H1 (cell line): ENCODE measurements at regions not wholly inside any gene's neighbourhood (a gene's known extent, or its start where the extent isn't known, plus 50 kb on each side); places are given as distances from the start of the nearest gene placed in this dataset.

Experiments used
- CTCF ChIA-PET: fragments of 300-600 bp; sonication (Branson Sonifier 250); formaldehyde crosslinking; loops from one replicate; lab custom pipeline; 2021; ENCODE audit not compliant: partially characterized antibody; lab: Charles Lee
- POLR2A ChIA-PET: fragments of 300-600 bp; sonication (Branson Sonifier 250); formaldehyde crosslinking; loops from one replicate; lab custom pipeline; 2021; ENCODE audit warnings: inconsistent platforms; ENCODE audit not compliant: partially characterized antibody; lab: Charles Lee
- DNase-seq, 2 experiments: peaks; one replicate each; pipeline versions ENCODE4 v3.0.0 to v3.0.0-alpha.2; 2010 to 2022; ENCODE audit warnings: low spot score in 2 of 2, low read depth in 1 of 2, mixed read lengths in 1 of 2
- FAIRE-seq: peaks from 2 replicates; lab custom pipeline; 2011; peaks lifted over from hg19 to GRCh38; lab: Jason Lieb, UNC
- H2AFZ ChIP-seq: 2 replicates; pipeline ENCODE4 v1.8.1; 2012; ENCODE audit warnings: low read length, inconsistent platforms
- H2AK5ac ChIP-seq: 2 replicates; pipeline ENCODE4 v1.6.1; 2013; ENCODE audit warnings: low read depth, low read length
- H2BK120ac ChIP-seq: replicated peaks from 2 replicates; pipeline ENCODE3; 2013; ENCODE audit warnings: low read depth, low read length, inconsistent platforms
- H2BK12ac ChIP-seq: 2 replicates; pipeline ENCODE4 v1.6.1; 2013; ENCODE audit warnings: low read depth, low read length
- H2BK15ac ChIP-seq: 2 replicates; pipeline ENCODE4 v1.6.1; 2013; ENCODE audit warnings: low read length
- H2BK20ac ChIP-seq: 2 replicates; pipeline ENCODE4 v1.6.1; 2013; ENCODE audit warnings: low read length
- H2BK5ac ChIP-seq: 2 replicates; pipeline ENCODE4 v1.6.1; 2013; ENCODE audit warnings: low read depth, low read length
- H3K14ac ChIP-seq: 2 replicates; pipeline ENCODE4 v1.6.1; 2013; ENCODE audit warnings: inconsistent platforms; ENCODE audit not compliant: insufficient read length
- H3K18ac ChIP-seq: 2 replicates; pipeline ENCODE4 v1.6.1; 2013; ENCODE audit warnings: low read length; ENCODE audit errors: extremely low read depth
- H3K23ac ChIP-seq: 2 replicates; pipeline ENCODE4 v1.6.1; 2013; ENCODE audit warnings: inconsistent platforms; ENCODE audit not compliant: insufficient read length
- H3K23me2 ChIP-seq: 2 replicates; pipeline ENCODE4 v1.6.1; 2013; ENCODE audit warnings: low read depth, low read length
- H3K27ac ChIP-seq: 2 replicates; pipeline ENCODE4 v1.6.1; 2011; ENCODE audit warnings: low read depth, low read length, inconsistent platforms
- H3K27me3 ChIP-seq, 4 experiments: replicated peaks in 1 of 4; 1 replicate in 1 of 4; 2 replicates in 3 of 4; pipeline versions ENCODE4 v1.6.1 to v1.8.1; 2011 to 2013; ENCODE audit warnings: low read length in 3 of 4, mild to moderate bottlenecking in 3 of 4, inconsistent platforms in 2 of 4, mixed read lengths in 2 of 4, moderate library complexity in 1 of 4; ENCODE audit not compliant: control insufficient read depth in 3 of 4, insufficient read depth in 3 of 4; ENCODE audit errors: extremely low read depth in 1 of 4
- H3K36me3 ChIP-seq, 4 experiments: 2 replicates each; pipeline versions ENCODE4 v1.6.1 to v1.8.1; 2011 to 2013; ENCODE audit warnings: mild to moderate bottlenecking in 4 of 4, low read length in 3 of 4, moderate library complexity in 2 of 4, control low read depth in 1 of 4, inconsistent platforms in 1 of 4; ENCODE audit not compliant: insufficient read depth in 4 of 4, control insufficient read depth in 2 of 4
- H3K4ac ChIP-seq: replicated peaks from 2 replicates; pipeline ENCODE3; 2013; ENCODE audit warnings: low read length, low read depth, mixed read lengths, inconsistent platforms; ENCODE audit not compliant: insufficient read length
- H3K4me1 ChIP-seq, 4 experiments: replicated peaks in 1 of 4; 1 replicate in 1 of 4; 2 replicates in 3 of 4; pipeline versions ENCODE4 v1.6.1 to v1.8.1; 2011 to 2013; ENCODE audit warnings: low read length in 3 of 4, inconsistent platforms in 2 of 4, mixed read lengths in 1 of 4; ENCODE audit not compliant: insufficient read depth in 4 of 4, control insufficient read depth in 3 of 4
- H3K4me2 ChIP-seq, 2 experiments: 2 replicates each; pipeline versions ENCODE4 v1.6.1 to v1.8.1; 2011 to 2013; ENCODE audit warnings: low read depth in 2 of 2, low read length in 2 of 2, control low read depth in 1 of 2, inconsistent platforms in 1 of 2, mild to moderate bottlenecking in 1 of 2; ENCODE audit not compliant: insufficient read depth in 1 of 2
- H3K4me3 ChIP-seq, 4 experiments: fragments of 200-600, 300-600 bp in 1 of 4; sonication (generic), shearing (Covaris generic), sonication (Bioruptor Twin) in 1 of 4; 2 replicates each; pipeline versions ENCODE4 v1.5.1 to v1.8.1; 2011 to 2016; ENCODE audit warnings: low read length in 4 of 4, low read depth in 3 of 4, control low read depth in 2 of 4, inconsistent platforms in 2 of 4, mild to moderate bottlenecking in 2 of 4, mixed read lengths in 1 of 4, moderate library complexity in 1 of 4; ENCODE audit not compliant: insufficient read depth in 2 of 4; ENCODE audit errors: extremely low read depth in 1 of 4
- H3K56ac ChIP-seq: replicated peaks from 2 replicates; pipeline ENCODE3; 2013; ENCODE audit warnings: low read depth, mild to moderate bottlenecking, mixed read lengths, low read length, inconsistent platforms; ENCODE audit not compliant: insufficient read length
- H3K79me1 ChIP-seq: 2 replicates; pipeline ENCODE4 v1.6.1; 2013; ENCODE audit warnings: low read depth, low read length, control low read depth
- H3K79me2 ChIP-seq, 2 experiments: 2 replicates each; pipeline versions ENCODE4 v1.6.1 to v1.8.1; 2012 to 2013; ENCODE audit warnings: low read length in 2 of 2, mild to moderate bottlenecking in 2 of 2, inconsistent platforms in 1 of 2; ENCODE audit not compliant: insufficient read depth in 2 of 2, control insufficient read depth in 1 of 2
- H3K9ac ChIP-seq, 4 experiments: replicated peaks in 1 of 4; 1 replicate in 1 of 4; 2 replicates in 3 of 4; pipeline versions ENCODE4 v1.6.1 to v1.8.1; 2011 to 2013; ENCODE audit warnings: low read depth in 3 of 4, low read length in 3 of 4, control low read depth in 2 of 4, mild to moderate bottlenecking in 2 of 4, moderate library complexity in 2 of 4, inconsistent platforms in 1 of 4; ENCODE audit errors: extremely low read depth in 1 of 4
- H3K9me3 ChIP-seq, 2 experiments: 2 replicates each; pipeline versions ENCODE4 v1.6.1 to v1.8.1; 2012 to 2013; ENCODE audit warnings: mild to moderate bottlenecking in 2 of 2, moderate library complexity in 2 of 2, control low read depth in 1 of 2, inconsistent platforms in 1 of 2, low read depth in 1 of 2, low read length in 1 of 2, mixed read lengths in 1 of 2; ENCODE audit not compliant: insufficient read depth in 2 of 2
- H4K20me1 ChIP-seq, 2 experiments: replicated peaks in 1 of 2; 2 replicates each; pipeline versions ENCODE3 to v1.8.1; 2011 to 2013; ENCODE audit warnings: inconsistent platforms in 2 of 2, low read length in 2 of 2, mild to moderate bottlenecking in 1 of 2; ENCODE audit not compliant: insufficient read depth in 2 of 2, control insufficient read depth in 1 of 2
- H4K5ac ChIP-seq: 2 replicates; pipeline ENCODE4 v1.6.1; 2013; ENCODE audit warnings: low read length, low read depth, mixed read lengths, inconsistent platforms; ENCODE audit not compliant: insufficient read length
- H4K8ac ChIP-seq: 2 replicates; pipeline ENCODE4 v1.8.0; 2013; ENCODE audit warnings: mild to moderate bottlenecking, moderate library complexity, low read length, inconsistent platforms; ENCODE audit not compliant: insufficient read depth; ENCODE audit errors: extremely low read depth
- H4K91ac ChIP-seq: replicated peaks from 2 replicates; pipeline ENCODE3; 2013; ENCODE audit warnings: low read length, mixed read lengths, inconsistent platforms; ENCODE audit not compliant: insufficient read length
- BCL11A ChIP-seq, 2 experiments: IDR thresholded peaks; one replicate each; pipeline ENCODE4 v1.6.1; 2011; ENCODE audit warnings: low read depth in 2 of 2, low read length in 2 of 2, mild to moderate bottlenecking in 2 of 2
- GABPA ChIP-seq: IDR thresholded peaks from 2 replicates; pipeline ENCODE4 v1.6.1; 2011; ENCODE audit warnings: mild to moderate bottlenecking, low read length, moderate library complexity, borderline replicate concordance; ENCODE audit not compliant: insufficient read depth
- KDM1A ChIP-seq: fragments of 200-600, 300-600 bp; sonication (generic); IDR thresholded peaks from 2 replicates; pipeline ENCODE4 v1.7.1; 2016; ENCODE audit warnings: mild to moderate bottlenecking, low read length, borderline replicate concordance
- KDM4A ChIP-seq: IDR thresholded peaks from one replicate; pipeline ENCODE4 v1.7.1; 2012; ENCODE audit warnings: low read depth, mild to moderate bottlenecking, moderate library complexity, low read length, inconsistent platforms; ENCODE audit not compliant: severe bottlenecking
- NRF1 ChIP-seq: IDR thresholded peaks from 2 replicates; pipeline ENCODE4 v1.6.1; 2011; ENCODE audit warnings: mild to moderate bottlenecking, low read depth, low read length, improper control_type of control experiment

- DNase-seq (no peak), FAIRE-seq (no peak)
- Histone ChIP-seq H4K5ac (no peak overlapping the region), H2BK5ac (no peak overlapping the region), H3K27ac (no peak overlapping the region), H3K4me3 (no peak overlapping the region), H4K8ac (no peak overlapping the region), H3K23me2 (no peaks in the 10 kb centered on the region), H2BK120ac (no peak overlapping the region), H3K9me3 (no peaks in the 10 kb centered on the region), H4K20me1 (no peaks in the 10 kb centered on the region), H3K4ac (no peak overlapping the region), H3K27me3 (peaks cover 0 to 1% (median 0%) of the 10 kb centered on the region in 4 experiments; a peak in 1 of 7 replicates), H3K56ac (no peak overlapping the region), H3K18ac (no peak overlapping the region), H2BK12ac (no peak overlapping the region), H3K79me1 (no peaks in the 10 kb centered on the region), H2AK5ac (no peak overlapping the region), H2BK20ac (no peak overlapping the region), H3K36me3 (no peaks in the 10 kb centered on the region), H3K4me1 (no peaks in the 10 kb centered on the region), H3K9ac (no peak overlapping the region), H3K79me2 (no peaks in the 10 kb centered on the region), H4K91ac (no peak overlapping the region), H3K14ac (no peak overlapping the region), H2BK15ac (no peak overlapping the region), H3K4me2 (no peak overlapping the region), H3K23ac (no peak overlapping the region), H2AFZ (no peak overlapping the region)
- TF ChIP-seq KDM4A (no peak), BCL11A (IDR thresholded peaks at IDR 0.05; ENCODE audit: low read depth in 2 of 2, low read length in 2 of 2) (no peak), NRF1 (no peak), KDM1A (no peak), GABPA (no peak)
- ChIA-PET POLR2A (no interaction called here), CTCF (no interaction called here)
Measured at GRCh38 chr11:90668502-90668901, 445.7 kb upstream of the CHORDC1 start.
